DND-41 (cell line): ENCODE measurements at regions not wholly inside any gene's neighbourhood (a gene's known extent, or its start where the extent isn't known, plus 50 kb on each side); places are given as distances from the start of the nearest gene placed in this dataset.

Experiments used
- ATAC-seq: fragments of 200-7000 bp; cut with Tn5 transposase; 3 replicates; pipeline ENCODE4 v1.9.1; 2021; ENCODE audit warnings: low read depth; ENCODE audit not compliant: insufficient read depth
- DNase-seq: peaks from one replicate; pipeline ENCODE4 v3.0.0-alpha.2; 2020
- H2AFZ ChIP-seq: 2 replicates; pipeline ENCODE4 v1.6.0; 2012; ENCODE audit warnings: low read depth, low read length
- H3K27ac ChIP-seq: 2 replicates; pipeline ENCODE4 v1.5.1; 2012; ENCODE audit warnings: low read length, inconsistent platforms
- H3K27me3 ChIP-seq: fragments of 200-600 bp; sonication (generic); 2 replicates; pipeline ENCODE4 v1.6.0; 2012; ENCODE audit warnings: low read length, mild to moderate bottlenecking, inconsistent platforms; ENCODE audit not compliant: insufficient read depth, poor library complexity
- H3K36me3 ChIP-seq: 2 replicates; pipeline ENCODE4 v1.5.1; 2012; ENCODE audit warnings: low read length, inconsistent platforms; ENCODE audit not compliant: insufficient read depth
- H3K4me1 ChIP-seq: 2 replicates; pipeline ENCODE4 v1.5.1; 2012; ENCODE audit warnings: mild to moderate bottlenecking, low read length; ENCODE audit not compliant: insufficient read depth
- H3K4me2 ChIP-seq: 2 replicates; pipeline ENCODE4 v1.6.0; 2012; ENCODE audit warnings: mild to moderate bottlenecking, moderate library complexity, low read length, inconsistent platforms; ENCODE audit not compliant: insufficient read depth
- H3K4me3 ChIP-seq, 2 experiments: fragments of 200-600 bp in 1 of 2; shearing (Covaris generic) in 1 of 2; 2 replicates each; pipeline ENCODE4 v1.5.1; 2012 to 2016; ENCODE audit warnings: inconsistent platforms in 2 of 2, low read length in 2 of 2, mild to moderate bottlenecking in 2 of 2, low read depth in 1 of 2, moderate library complexity in 1 of 2
- H3K79me2 ChIP-seq: 2 replicates; pipeline ENCODE4 v1.6.0; 2012; ENCODE audit warnings: low read length, inconsistent platforms; ENCODE audit not compliant: insufficient read depth
- H3K9ac ChIP-seq: 2 replicates; pipeline ENCODE4 v1.6.0; 2012; ENCODE audit warnings: low read depth, mild to moderate bottlenecking, inconsistent platforms, low read length, moderate library complexity
- H3K9me3 ChIP-seq: 2 replicates; pipeline ENCODE4 v1.5.1; 2012; ENCODE audit warnings: low read length, moderate library complexity, mild to moderate bottlenecking, inconsistent platforms; ENCODE audit not compliant: insufficient read depth, severe bottlenecking
- H4K20me1 ChIP-seq: 2 replicates; pipeline ENCODE4 v1.6.0; 2012; ENCODE audit warnings: low read length; ENCODE audit not compliant: insufficient read depth
- CTCF ChIP-seq: IDR thresholded peaks from 2 replicates; pipeline ENCODE4 v1.5.1; 2012; ENCODE audit warnings: borderline replicate concordance, low read length, moderate library complexity, mild to moderate bottlenecking; ENCODE audit not compliant: poor library complexity, severe bottlenecking; ENCODE audit errors: extremely low read depth
- EZH2 ChIP-seq: IDR thresholded peaks from 3 replicates; pipeline ENCODE4 v1.6.1; 2012; ENCODE audit warnings: borderline replicate concordance, low read depth, mild to moderate bottlenecking, moderate library complexity, low read length, inconsistent platforms; ENCODE audit not compliant: severe bottlenecking

DNA sequence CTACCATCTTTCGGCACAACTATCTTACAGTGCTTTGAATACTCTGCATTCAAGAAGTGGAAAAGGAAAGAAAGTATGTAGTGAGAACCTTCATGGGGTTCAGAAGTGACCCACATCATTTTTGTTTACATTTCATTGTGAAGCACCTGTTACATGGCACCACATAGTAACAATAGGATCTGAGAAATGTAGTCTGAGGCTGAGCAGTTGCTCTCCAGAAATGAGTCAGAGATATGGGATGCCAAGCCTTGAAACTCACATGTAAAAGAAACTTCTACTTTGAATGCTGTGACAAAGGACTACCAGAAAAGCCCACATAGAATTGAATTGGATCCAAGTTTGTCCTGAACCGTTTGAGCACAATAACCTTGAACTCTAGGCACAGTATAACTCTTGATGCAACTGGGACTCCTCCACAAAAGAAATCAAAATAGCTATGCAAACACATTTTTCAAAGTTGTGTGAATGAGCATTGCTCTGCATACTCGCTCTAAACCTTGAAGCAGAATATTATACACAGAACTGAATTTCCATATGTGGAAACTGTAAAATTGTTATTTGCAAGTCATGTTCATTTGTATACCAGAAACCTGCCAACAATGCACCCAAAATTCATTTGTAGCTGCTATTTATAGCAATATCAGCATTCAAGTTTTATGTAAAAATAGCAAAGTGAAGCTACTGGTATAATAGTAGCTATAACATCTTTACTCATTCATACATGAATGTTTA lies 400.9 kb upstream of the POU3F2 start:
- TF ChIP-seq EZH2 (no peak), CTCF (no peak)
- H3K27ac ChIP-seq = no peak overlapping the region
- no peaks in the 10 kb centered on the region for H4K20me1 ChIP-seq
- no peak overlapping the region for H3K4me3 ChIP-seq
- no peaks in the 10 kb centered on the region for H3K79me2 ChIP-seq
- H3K27me3 ChIP-seq = no peaks in the 10 kb centered on the region
- no peaks in the 10 kb centered on the region for H3K4me1 ChIP-seq
- H3K9ac ChIP-seq = no peak overlapping the region
- no peak for DNase-seq
- no peaks in the 10 kb centered on the region for H3K9me3 ChIP-seq
- no peak for ATAC-seq
- no peak overlapping the region for H2AFZ ChIP-seq
- H3K4me2 ChIP-seq = no peak overlapping the region
- no peaks in the 10 kb centered on the region for H3K36me3 ChIP-seq

DNA sequence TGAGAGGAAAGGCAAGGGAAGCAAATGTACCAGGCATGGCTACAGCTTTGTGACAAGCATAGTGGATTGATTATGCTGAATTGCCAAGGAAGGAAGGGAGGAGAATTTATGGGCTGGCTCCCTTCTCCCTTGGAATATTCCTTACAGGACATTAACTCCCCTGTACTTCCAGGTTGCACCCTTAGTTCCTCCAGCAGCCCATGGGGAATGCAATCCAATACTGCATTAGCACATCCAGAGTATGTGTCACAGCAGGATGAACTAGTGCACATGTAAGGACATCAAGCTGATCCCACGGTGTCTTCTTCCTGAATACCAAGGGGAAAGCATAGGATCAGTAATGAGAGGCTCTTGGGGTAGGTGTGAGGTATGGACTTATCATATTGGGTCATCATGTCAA lies 390.7 kb upstream of the POU3F2 start:
- no peak overlapping the region for H3K4me3 ChIP-seq
- H3K9ac ChIP-seq = no peak overlapping the region
- no peaks in the 10 kb centered on the region for H3K4me1 ChIP-seq
- no peak for DNase-seq
- TF ChIP-seq EZH2 (no peak), CTCF (no peak)
- no peak for ATAC-seq
- H3K27me3 ChIP-seq = no peaks in the 10 kb centered on the region
- H3K4me2 ChIP-seq = no peak overlapping the region
- no peaks in the 10 kb centered on the region for H3K36me3 ChIP-seq
- no peak overlapping the region for H3K27ac ChIP-seq
- no peak overlapping the region for H2AFZ ChIP-seq
- no peaks in the 10 kb centered on the region for H3K79me2 ChIP-seq
- H4K20me1 ChIP-seq = no peaks in the 10 kb centered on the region
- no peaks in the 10 kb centered on the region for H3K9me3 ChIP-seq

GRCh38 chr6:98452685-98453084 lies 381.7 kb upstream of the POU3F2 start:
- Histone ChIP-seq H3K79me2 (no peaks in the 10 kb centered on the region), H3K4me2 (no peak overlapping the region), H3K4me1 (no peaks in the 10 kb centered on the region), H3K4me3 (no peak overlapping the region), H3K9ac (no peak overlapping the region), H4K20me1 (no peaks in the 10 kb centered on the region), H3K9me3 (no peaks in the 10 kb centered on the region), H3K27ac (no peak overlapping the region), H3K27me3 (no peaks in the 10 kb centered on the region), H3K36me3 (no peaks in the 10 kb centered on the region), H2AFZ (no peak overlapping the region)
- no peak for TF ChIP-seq CTCF
- no peak for TF ChIP-seq EZH2
- ATAC-seq = no peak
- DNase-seq = no peak
